AG04450 (cell line): ENCODE measurements at regions not wholly inside any gene's neighbourhood (a gene's known extent, or its start where the extent isn't known, plus 50 kb on each side); places are given as distances from the start of the nearest gene placed in this dataset.

Source experiments
- CTCF ChIA-PET: fragments of 300-600, 350-600 bp; formaldehyde crosslinking; extraction: SDS; loops from one replicate; lab custom pipeline; 2022; ENCODE audit warnings: antibody characterized with exemption, inconsistent platforms; lab: Charles Lee
- POLR2A ChIA-PET: fragments of 350-600 bp; formaldehyde crosslinking; extraction: SDS; loops from one replicate; lab custom pipeline; 2021; ENCODE audit warnings: antibody characterized with exemption, inconsistent platforms; lab: Yijun Ruan, JAX
- DNase-seq: peaks from one replicate; pipeline ENCODE4 v3.0.0-alpha.2; 2011; ENCODE audit warnings: low read depth, low spot score
- H3K27ac ChIP-seq: one replicate; pipeline ENCODE4 v1.5.1; 2012; ENCODE audit warnings: low read depth, low read length, control low read depth
- H3K27me3 ChIP-seq: one replicate; pipeline ENCODE4 v1.6.0; 2012; ENCODE audit warnings: low read length; ENCODE audit not compliant: control insufficient read depth, insufficient read depth
- H3K4me3 ChIP-seq: 2 replicates; pipeline ENCODE4 v1.5.1; 2011; ENCODE audit warnings: mild to moderate bottlenecking, low read depth, low read length, control low read depth
- H3K9me3 ChIP-seq: 2 replicates; pipeline ENCODE4 v1.5.1; 2012; ENCODE audit warnings: low read length; ENCODE audit not compliant: control insufficient read depth, insufficient read depth
- CTCF ChIP-seq: IDR thresholded peaks from 2 replicates; pipeline ENCODE4 v1.5.1; 2011; ENCODE audit warnings: low read depth, low read length, control low read depth, inconsistent platforms

GRCh38 chr5:143698574-143698973 lies 113.4 kb upstream of the HMHB1 start:
- ChIA-PET CTCF (no interaction called here), POLR2A (no interaction called here)
- no peak overlapping the region for H3K27ac ChIP-seq
- H3K9me3 ChIP-seq, result no peaks in the 10 kb centered on the region
- no peak overlapping the region for H3K4me3 ChIP-seq
- TF ChIP-seq CTCF, result no peak
- no peaks in the 10 kb centered on the region for H3K27me3 ChIP-seq
- DNase-seq, result no peak

GRCh38 chr5:143696921-143697320 lies 115.0 kb upstream of the HMHB1 start:
- Histone ChIP-seq H3K4me3 (no peak overlapping the region), H3K27me3 (no peaks in the 10 kb centered on the region), H3K9me3 (no peaks in the 10 kb centered on the region), H3K27ac (no peak overlapping the region)
- ChIA-PET POLR2A (no interaction called here), CTCF (no interaction called here)
- no peak for TF ChIP-seq CTCF
- no peak for DNase-seq

- no peak overlapping the region for H3K27ac ChIP-seq
- no peak for TF ChIP-seq CTCF
- POLR2A ChIA-PET, result no interaction called here
These were observed 116.0 kb upstream of the HMHB1 start for GRCh38 chr5:143695941-143696340.

GRCh38 chr5:143695244-143695864 lies 116.6 kb upstream of the HMHB1 start:
- TF ChIP-seq CTCF, result no peak
- CTCF ChIA-PET, result interaction anchor here (0.6 kb wide), 1 partner anchor 1179 kb away, joined by 4 read pairs; no protein-coding TSS in a partner anchor
- Histone ChIP-seq H3K9me3 (no peaks in the 10 kb centered on the region), H3K4me3 (no peak overlapping the region), H3K27me3 (no peaks in the 10 kb centered on the region), H3K27ac (no peak overlapping the region)
- DNase-seq, result no peak
- POLR2A ChIA-PET, result interaction anchor here (0.7 kb wide), 2 partner anchors 15 to 24 kb away, joined by 3 to 5 read pairs; no protein-coding TSS in a partner anchor

More at GRCh38 chr5:143695941-143696340, 116.0 kb upstream of the HMHB1 start:
- CTCF ChIA-PET, result no interaction called here
- Histone ChIP-seq H3K4me3 (no peak overlapping the region), H3K27me3 (no peaks in the 10 kb centered on the region), H3K9me3 (no peaks in the 10 kb centered on the region)
- no peak for DNase-seq

- ChIA-PET POLR2A (no interaction called here), CTCF (no interaction called here)
- H3K9me3 ChIP-seq, result no peaks in the 10 kb centered on the region
- no peak for DNase-seq
- no peaks in the 10 kb centered on the region for H3K27me3 ChIP-seq
- H3K27ac ChIP-seq, result no peak overlapping the region
- H3K4me3 ChIP-seq, result no peak overlapping the region
- TF ChIP-seq CTCF, result no peak
These were observed 117.6 kb upstream of the HMHB1 start for GRCh38 chr5:143694357-143694756.
